ENCODE measurements at regions not wholly inside any gene's neighbourhood (a gene's known extent, or its start where the extent isn't known, plus 50 kb on each side); places are given as distances from the start of the nearest gene placed in this dataset.

DNA sequence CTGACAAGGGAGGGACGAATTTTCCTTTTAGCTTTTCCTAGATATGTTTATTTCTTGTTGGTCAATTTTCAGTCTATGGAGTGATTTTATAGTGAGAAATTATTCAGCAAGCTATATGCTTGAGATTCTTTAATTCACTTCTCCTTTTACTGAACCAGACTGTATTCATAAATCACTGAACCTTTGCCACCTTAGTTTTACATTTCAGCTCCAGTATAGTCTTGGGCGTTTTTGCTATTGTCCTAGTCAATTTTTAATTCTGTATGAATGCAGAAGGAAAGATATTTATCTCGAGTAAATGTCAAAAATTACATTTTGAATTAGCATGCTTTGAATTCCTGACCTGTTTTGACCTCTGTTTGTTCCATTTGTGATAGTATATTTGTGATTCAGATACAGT is 468.9 kb downstream of the IPMK start:
- H3K4me2 ChIP-seq (ENCODE audit: low read length), result no peak overlapping the region
- no peak overlapping the region for H3K9ac ChIP-seq (ENCODE audit: low read length)
- H3K27ac ChIP-seq (ENCODE audit: low read length), result no peak overlapping the region
- no peaks in the 10 kb centered on the region for H3K79me2 ChIP-seq (ENCODE audit: low read length)
- no peak overlapping the region for H3K4me3 ChIP-seq (ENCODE audit: low read length)
- H3K36me3 ChIP-seq (replicated peaks; ENCODE audit: low read depth, low read length), result no peaks in the 10 kb centered on the region
- no peaks in the 10 kb centered on the region for H3K9me3 ChIP-seq (ENCODE audit: insufficient read depth, low read length)
- H3K27me3 ChIP-seq (ENCODE audit: low read depth, low read length), result no peaks in the 10 kb centered on the region
- H4K20me1 ChIP-seq (ENCODE audit: insufficient read depth, low read length), result no peaks in the 10 kb centered on the region
- H3K4me1 ChIP-seq (ENCODE audit: low read length), result no peaks in the 10 kb centered on the region
- TF ChIP-seq, protein P1, sequence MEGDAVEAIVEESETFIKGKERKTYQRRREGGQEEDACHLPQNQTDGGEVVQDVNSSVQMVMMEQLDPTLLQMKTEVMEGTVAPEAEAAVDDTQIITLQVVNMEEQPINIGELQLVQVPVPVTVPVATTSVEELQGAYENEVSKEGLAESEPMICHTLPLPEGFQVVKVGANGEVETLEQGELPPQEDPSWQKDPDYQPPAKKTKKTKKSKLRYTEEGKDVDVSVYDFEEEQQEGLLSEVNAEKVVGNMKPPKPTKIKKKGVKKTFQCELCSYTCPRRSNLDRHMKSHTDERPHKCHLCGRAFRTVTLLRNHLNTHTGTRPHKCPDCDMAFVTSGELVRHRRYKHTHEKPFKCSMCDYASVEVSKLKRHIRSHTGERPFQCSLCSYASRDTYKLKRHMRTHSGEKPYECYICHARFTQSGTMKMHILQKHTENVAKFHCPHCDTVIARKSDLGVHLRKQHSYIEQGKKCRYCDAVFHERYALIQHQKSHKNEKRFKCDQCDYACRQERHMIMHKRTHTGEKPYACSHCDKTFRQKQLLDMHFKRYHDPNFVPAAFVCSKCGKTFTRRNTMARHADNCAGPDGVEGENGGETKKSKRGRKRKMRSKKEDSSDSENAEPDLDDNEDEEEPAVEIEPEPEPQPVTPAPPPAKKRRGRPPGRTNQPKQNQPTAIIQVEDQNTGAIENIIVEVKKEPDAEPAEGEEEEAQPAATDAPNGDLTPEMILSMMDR (IDR thresholded peaks at IDR 0.05; ENCODE audit: low read depth, low read length), result no peak
- no peak for TF ChIP-seq EZH2phosphoT487 (IDR thresholded peaks at IDR 0.05; ENCODE audit: low read depth)
- no peak overlapping the region for H2AFZ ChIP-seq (ENCODE audit: low read depth, low read length)

DNA sequence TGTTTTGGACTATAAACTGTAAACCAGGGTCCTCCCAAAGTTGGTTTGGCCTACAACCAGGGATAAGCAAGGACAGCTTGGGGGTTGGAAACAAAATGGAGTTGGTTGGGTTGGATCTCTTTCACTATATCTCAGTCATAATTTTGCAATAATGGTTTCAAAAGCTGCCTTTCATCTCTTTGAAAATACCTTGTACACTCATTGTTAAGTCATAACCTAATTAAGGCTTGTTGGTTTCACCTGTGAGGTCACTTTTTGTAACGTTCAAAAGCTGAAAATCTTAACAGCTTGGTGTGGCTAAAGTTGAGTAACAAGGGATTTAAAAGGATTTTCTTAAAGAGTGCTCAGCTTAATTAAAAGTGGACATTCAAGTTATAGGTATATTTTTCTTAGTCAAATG is 476.1 kb downstream of the IPMK start:
- no peak overlapping the region for H2AFZ ChIP-seq (ENCODE audit: low read depth, low read length)
- H3K4me1 ChIP-seq (ENCODE audit: low read length), result no peaks in the 10 kb centered on the region
- H3K36me3 ChIP-seq (replicated peaks; ENCODE audit: low read depth, low read length), result no peaks in the 10 kb centered on the region
- H3K4me3 ChIP-seq (ENCODE audit: low read length), result no peak overlapping the region
- H3K79me2 ChIP-seq (ENCODE audit: low read length), result no peaks in the 10 kb centered on the region
- H3K27me3 ChIP-seq (ENCODE audit: low read depth, low read length), result no peaks in the 10 kb centered on the region
- H3K9ac ChIP-seq (ENCODE audit: low read length), result no peak overlapping the region
- no peaks in the 10 kb centered on the region for H4K20me1 ChIP-seq (ENCODE audit: insufficient read depth, low read length)
- no peaks in the 10 kb centered on the region for H3K9me3 ChIP-seq (ENCODE audit: insufficient read depth, low read length)
- H3K27ac ChIP-seq (ENCODE audit: low read length), result no peak overlapping the region
- TF ChIP-seq, protein P1 (IDR thresholded peaks at IDR 0.05; ENCODE audit: low read depth, low read length), result no peak
- TF ChIP-seq EZH2phosphoT487 (IDR thresholded peaks at IDR 0.05; ENCODE audit: low read depth), result no peak
- no peak overlapping the region for H3K4me2 ChIP-seq (ENCODE audit: low read length)

DNA sequence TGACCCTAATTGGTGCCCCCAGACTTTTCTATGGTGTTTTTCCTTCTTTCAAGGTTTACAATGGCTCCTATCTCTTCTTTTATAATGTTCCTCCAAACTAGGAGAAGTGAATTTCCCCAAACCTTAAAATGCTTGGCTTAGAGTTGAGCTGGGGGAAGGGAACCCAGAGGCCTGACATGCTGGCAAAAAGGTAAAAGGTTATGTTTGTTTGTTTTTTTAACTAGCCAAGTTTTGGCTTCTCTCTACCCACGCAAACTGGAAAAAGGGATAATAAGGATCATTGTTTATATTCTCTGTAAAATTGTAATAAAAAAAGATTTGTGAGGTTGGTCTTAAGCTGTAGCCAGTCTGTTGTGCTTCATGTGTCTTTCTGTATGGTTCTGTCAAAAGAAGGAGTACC is 477.0 kb downstream of the IPMK start:
- no peaks in the 10 kb centered on the region for H3K9me3 ChIP-seq (ENCODE audit: insufficient read depth, low read length)
- TF ChIP-seq, protein P1 (IDR thresholded peaks at IDR 0.05; ENCODE audit: low read depth, low read length), result no peak
- no peaks in the 10 kb centered on the region for H3K79me2 ChIP-seq (ENCODE audit: low read length)
- no peaks in the 10 kb centered on the region for H3K4me1 ChIP-seq (ENCODE audit: low read length)
- no peaks in the 10 kb centered on the region for H3K27me3 ChIP-seq (ENCODE audit: low read depth, low read length)
- H2AFZ ChIP-seq (ENCODE audit: low read depth, low read length), result no peak overlapping the region
- H3K4me2 ChIP-seq (ENCODE audit: low read length), result no peak overlapping the region
- no peak overlapping the region for H3K9ac ChIP-seq (ENCODE audit: low read length)
- H3K36me3 ChIP-seq (replicated peaks; ENCODE audit: low read depth, low read length), result no peaks in the 10 kb centered on the region
- H3K27ac ChIP-seq (ENCODE audit: low read length), result no peak overlapping the region
- no peak overlapping the region for H3K4me3 ChIP-seq (ENCODE audit: low read length)
- no peaks in the 10 kb centered on the region for H4K20me1 ChIP-seq (ENCODE audit: insufficient read depth, low read length)

DNA sequence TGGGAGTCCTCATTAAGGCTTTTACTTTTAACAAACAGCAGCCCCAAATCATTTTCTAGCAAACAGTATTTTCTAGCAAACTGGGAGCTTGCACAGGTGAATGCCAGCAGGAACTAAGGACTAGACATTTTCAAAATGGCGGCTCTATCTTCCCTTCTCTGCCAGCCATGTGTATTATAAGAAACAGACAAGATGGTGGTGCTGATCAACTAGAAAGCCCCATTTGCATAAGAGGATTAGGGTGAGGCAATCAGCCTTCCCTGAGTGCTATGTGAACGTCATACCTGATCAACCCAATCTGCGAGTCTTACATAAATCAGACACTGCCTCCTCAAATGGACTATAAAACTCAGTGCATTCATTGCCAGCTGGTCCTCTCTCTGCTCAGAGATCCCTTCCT is 479.6 kb downstream of the IPMK start:
- H3K9ac ChIP-seq (ENCODE audit: low read length), result no peak overlapping the region
- H3K36me3 ChIP-seq (replicated peaks; ENCODE audit: low read depth, low read length), result no peaks in the 10 kb centered on the region
- H3K27me3 ChIP-seq (ENCODE audit: low read depth, low read length), result no peaks in the 10 kb centered on the region
- H3K4me2 ChIP-seq (ENCODE audit: low read length), result no peak overlapping the region
- H3K27ac ChIP-seq (ENCODE audit: low read length), result no peak overlapping the region
- no peaks in the 10 kb centered on the region for H4K20me1 ChIP-seq (ENCODE audit: insufficient read depth, low read length)
- no peaks in the 10 kb centered on the region for H3K79me2 ChIP-seq (ENCODE audit: low read length)
- no peak overlapping the region for H2AFZ ChIP-seq (ENCODE audit: low read depth, low read length)
- H3K9me3 ChIP-seq (ENCODE audit: insufficient read depth, low read length), result no peaks in the 10 kb centered on the region
- H3K4me3 ChIP-seq (ENCODE audit: low read length), result no peak overlapping the region
- H3K4me1 ChIP-seq (ENCODE audit: low read length), result no peaks in the 10 kb centered on the region
- no peak for TF ChIP-seq EZH2phosphoT487 (IDR thresholded peaks at IDR 0.05; ENCODE audit: low read depth)
- TF ChIP-seq, protein P1 (IDR thresholded peaks at IDR 0.05; ENCODE audit: low read depth, low read length), result no peak

Measured in OCI-LY3 (cell line).